Calu3 (cell line): ENCODE measurements at regions not wholly inside any gene's neighbourhood (a gene's known extent, or its start where the extent isn't known, plus 50 kb on each side); places are given as distances from the start of the nearest gene placed in this dataset.

Experiments
- BruUV-seq: library from RNA; stranded (reverse); fragments of 400-500 nt; replicated peaks from 2 replicates; lab custom pipeline; 2021; lab: Mats Ljungman, UMichigan
- CTCF ChIA-PET: fragments of 300-600 bp; sonication (Branson Sonifier 250); formaldehyde crosslinking; loops from one replicate; lab custom pipeline; 2022; ENCODE audit warnings: antibody characterized with exemption; lab: Charles Lee
- DNase-seq: peaks from one replicate; pipeline ENCODE4 v3.0.0; 2022
- H3K27ac Mint-ChIP-seq: one replicate; pipeline ENCODE4 v1.8.0; 2022; ENCODE audit warnings: mixed read lengths; ENCODE audit not compliant: unreplicated experiment
- H3K27me3 Mint-ChIP-seq: one replicate; pipeline ENCODE4 v1.8.0; 2022; ENCODE audit warnings: mixed read lengths; ENCODE audit not compliant: unreplicated experiment
- H3K36me3 Mint-ChIP-seq: one replicate; pipeline ENCODE4 v1.8.0; 2022; ENCODE audit warnings: mild to moderate bottlenecking, moderate library complexity, mixed read lengths; ENCODE audit not compliant: insufficient read depth, unreplicated experiment
- H3K4me1 Mint-ChIP-seq: one replicate; pipeline ENCODE4 v1.8.0; 2022; ENCODE audit warnings: mild to moderate bottlenecking, low read depth, mixed read lengths; ENCODE audit not compliant: unreplicated experiment
- H3K4me3 Mint-ChIP-seq: one replicate; pipeline ENCODE4 v1.8.0; 2022; ENCODE audit warnings: mild to moderate bottlenecking, low read depth, moderate library complexity, mixed read lengths; ENCODE audit not compliant: unreplicated experiment
- H3K9me3 Mint-ChIP-seq: one replicate; pipeline ENCODE4 v1.8.0; 2022; ENCODE audit warnings: low read depth, mixed read lengths; ENCODE audit not compliant: unreplicated experiment
- intact Hi-C: fragments of 100-400 bp; cut with micrococcal nuclease; formaldehyde crosslinking; loops from one replicate; pipeline ENCODE4 v1.10.0; 2022; ENCODE audit not compliant: unreplicated experiment
- TF ChIP-seq, protein P1 (sequence below): fragments of 200-600 bp; IDR thresholded peaks from one replicate; pipeline ENCODE4 v1.8.0; 2022; ENCODE audit warnings: antibody characterized with exemption; ENCODE audit not compliant: unreplicated experiment

DNA sequence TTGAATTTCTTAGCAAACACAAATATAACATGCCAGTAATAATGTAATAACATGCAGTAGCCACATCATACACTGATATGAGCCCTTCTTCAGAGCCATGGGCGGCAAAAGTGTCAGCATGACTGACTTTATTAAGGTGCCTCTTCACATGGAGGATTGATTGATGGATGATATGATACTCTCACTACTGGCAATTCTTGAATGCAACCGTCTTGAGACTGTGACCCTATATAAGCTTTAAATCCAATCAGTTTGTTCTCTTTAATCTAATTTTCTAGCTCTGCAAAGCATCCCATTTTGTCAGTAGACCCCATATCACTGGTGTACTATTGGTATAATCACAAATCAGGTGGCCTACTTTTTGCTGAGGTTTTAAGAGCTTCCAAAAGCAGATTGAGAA lies 463.7 kb upstream of the ROBO2 start:
- no peaks in the 10 kb centered on the region for H3K27me3 Mint-ChIP-seq
- BruUV-seq = no TSS peak
- DNase-seq = no peak
- H3K9me3 Mint-ChIP-seq = peaks cover 14% of the 10 kb centered on the region
- H3K4me3 Mint-ChIP-seq = no peak overlapping the region
- TF ChIP-seq, protein P1, sequence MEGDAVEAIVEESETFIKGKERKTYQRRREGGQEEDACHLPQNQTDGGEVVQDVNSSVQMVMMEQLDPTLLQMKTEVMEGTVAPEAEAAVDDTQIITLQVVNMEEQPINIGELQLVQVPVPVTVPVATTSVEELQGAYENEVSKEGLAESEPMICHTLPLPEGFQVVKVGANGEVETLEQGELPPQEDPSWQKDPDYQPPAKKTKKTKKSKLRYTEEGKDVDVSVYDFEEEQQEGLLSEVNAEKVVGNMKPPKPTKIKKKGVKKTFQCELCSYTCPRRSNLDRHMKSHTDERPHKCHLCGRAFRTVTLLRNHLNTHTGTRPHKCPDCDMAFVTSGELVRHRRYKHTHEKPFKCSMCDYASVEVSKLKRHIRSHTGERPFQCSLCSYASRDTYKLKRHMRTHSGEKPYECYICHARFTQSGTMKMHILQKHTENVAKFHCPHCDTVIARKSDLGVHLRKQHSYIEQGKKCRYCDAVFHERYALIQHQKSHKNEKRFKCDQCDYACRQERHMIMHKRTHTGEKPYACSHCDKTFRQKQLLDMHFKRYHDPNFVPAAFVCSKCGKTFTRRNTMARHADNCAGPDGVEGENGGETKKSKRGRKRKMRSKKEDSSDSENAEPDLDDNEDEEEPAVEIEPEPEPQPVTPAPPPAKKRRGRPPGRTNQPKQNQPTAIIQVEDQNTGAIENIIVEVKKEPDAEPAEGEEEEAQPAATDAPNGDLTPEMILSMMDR = no peak
- no peaks in the 10 kb centered on the region for H3K36me3 Mint-ChIP-seq
- no peaks in the 10 kb centered on the region for H3K4me1 Mint-ChIP-seq
- CTCF ChIA-PET = no interaction called here
- no peak overlapping the region for H3K27ac Mint-ChIP-seq
- intact Hi-C loops = loop anchor here (10.0 kb wide), 1 partner anchor 211 kb away; no protein-coding TSS in a partner anchor

DNA sequence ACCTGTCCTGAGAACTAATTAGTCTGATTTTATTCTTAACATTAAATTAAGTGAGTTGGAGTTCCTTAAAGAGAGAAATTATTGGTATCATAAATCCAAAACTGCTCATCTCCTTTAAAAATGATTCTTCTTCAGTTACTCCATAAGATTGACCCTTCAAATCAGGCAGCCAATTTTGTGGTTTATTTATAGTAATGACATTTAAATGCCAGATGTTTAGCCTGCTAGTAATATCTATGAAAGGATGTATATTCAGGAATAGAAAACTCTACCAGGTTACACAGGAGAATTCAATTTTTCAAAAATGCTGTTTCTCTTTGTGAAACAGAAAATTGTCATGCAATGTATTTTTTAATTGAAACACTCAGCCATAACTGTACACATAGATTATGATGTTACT lies 457.8 kb upstream of the ROBO2 start:
- Mint-ChIP-seq H3K4me3 (no peak overlapping the region), H3K4me1 (no peaks in the 10 kb centered on the region), H3K9me3 (peaks cover 17% of the 10 kb centered on the region), H3K27me3 (no peaks in the 10 kb centered on the region), H3K36me3 (no peaks in the 10 kb centered on the region), H3K27ac (no peak overlapping the region)
- CTCF ChIA-PET = no interaction called here
- intact Hi-C loops = no loop called here
- no peak for DNase-seq
- BruUV-seq = no TSS peak
- TF ChIP-seq, protein P1 = no peak

DNA sequence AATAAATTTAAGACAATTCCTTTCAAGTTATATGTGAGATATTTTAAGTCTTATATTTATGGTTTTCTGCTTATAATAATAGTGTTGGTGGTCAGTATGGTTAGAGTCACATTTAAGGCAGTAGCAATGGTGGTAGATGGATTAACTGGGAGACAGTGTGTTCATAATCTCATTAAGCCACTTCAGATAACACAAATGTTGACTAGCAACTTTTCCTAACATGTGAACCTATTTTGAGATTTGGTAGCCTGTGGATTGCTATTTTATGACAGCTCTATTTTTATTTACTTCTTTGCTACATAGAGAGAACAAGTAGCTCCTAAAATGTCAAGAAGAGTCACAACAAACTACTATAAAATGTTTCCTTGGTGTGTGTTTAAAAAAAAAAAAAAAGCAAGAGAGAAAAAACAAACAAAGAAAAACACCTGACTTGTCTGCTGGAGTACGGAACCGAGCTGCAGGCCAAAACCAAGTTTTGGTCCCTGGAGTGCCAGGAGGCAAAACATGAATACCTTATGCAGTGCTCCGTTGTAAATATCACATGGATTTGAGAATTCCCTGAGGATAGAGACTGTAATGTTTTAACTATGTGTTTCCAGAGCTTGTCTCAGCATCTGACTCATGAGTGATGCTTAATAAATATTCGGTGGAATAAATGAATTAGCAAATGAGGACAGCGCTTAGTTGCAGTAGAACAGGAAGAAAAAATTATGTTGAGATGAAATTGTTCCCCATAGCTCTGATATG lies 457.1 kb upstream of the ROBO2 start:
- Mint-ChIP-seq H3K27ac (no peak overlapping the region), H3K27me3 (no peaks in the 10 kb centered on the region), H3K9me3 (peaks cover 17% of the 10 kb centered on the region), H3K4me3 (no peak overlapping the region), H3K4me1 (no peaks in the 10 kb centered on the region), H3K36me3 (no peaks in the 10 kb centered on the region)
- intact Hi-C loops = no loop called here
- BruUV-seq = no TSS peak
- DNase-seq = no peak
- TF ChIP-seq, protein P1 = no peak
- CTCF ChIA-PET = no interaction called here

DNA sequence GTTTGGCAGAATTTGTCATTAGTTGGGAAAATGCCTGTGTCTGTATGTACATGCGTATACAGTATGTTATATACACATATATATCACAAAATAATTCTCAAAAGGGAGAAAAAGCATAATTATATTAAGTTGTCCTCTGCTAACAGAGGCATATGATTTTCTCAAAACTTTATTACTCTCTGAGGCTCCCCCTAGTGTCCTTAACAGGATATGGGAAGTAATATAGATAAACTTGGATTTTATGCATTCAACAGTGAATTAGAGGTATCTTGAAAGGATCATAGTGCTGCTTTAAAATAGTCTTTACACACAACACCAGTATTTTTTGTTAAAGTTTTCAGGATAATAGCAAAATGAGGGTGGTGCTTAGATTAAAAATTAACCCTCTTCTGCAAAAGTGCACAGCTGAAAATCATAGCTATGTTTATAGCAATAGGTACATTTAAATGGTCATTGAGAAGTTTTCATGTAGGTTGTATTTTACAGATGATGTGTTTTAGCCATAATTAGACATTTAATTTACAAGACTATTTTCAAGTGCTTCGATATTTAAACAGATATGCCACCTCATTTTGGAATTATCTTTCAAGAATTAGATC lies 454.0 kb upstream of the ROBO2 start:
- CTCF ChIA-PET = no interaction called here
- Mint-ChIP-seq H3K4me1 (no peaks in the 10 kb centered on the region), H3K36me3 (no peaks in the 10 kb centered on the region), H3K4me3 (no peak overlapping the region), H3K27ac (no peak overlapping the region), H3K9me3 (peaks cover 9% of the 10 kb centered on the region), H3K27me3 (no peaks in the 10 kb centered on the region)
- no peak for DNase-seq
- BruUV-seq = no TSS peak
- TF ChIP-seq, protein P1 = no peak
- intact Hi-C loops = no loop called here
